ENCODE measurements at regions not wholly inside any gene's neighbourhood (a gene's known extent, or its start where the extent isn't known, plus 50 kb on each side); places are given as distances from the start of the nearest gene placed in this dataset.

DNA sequence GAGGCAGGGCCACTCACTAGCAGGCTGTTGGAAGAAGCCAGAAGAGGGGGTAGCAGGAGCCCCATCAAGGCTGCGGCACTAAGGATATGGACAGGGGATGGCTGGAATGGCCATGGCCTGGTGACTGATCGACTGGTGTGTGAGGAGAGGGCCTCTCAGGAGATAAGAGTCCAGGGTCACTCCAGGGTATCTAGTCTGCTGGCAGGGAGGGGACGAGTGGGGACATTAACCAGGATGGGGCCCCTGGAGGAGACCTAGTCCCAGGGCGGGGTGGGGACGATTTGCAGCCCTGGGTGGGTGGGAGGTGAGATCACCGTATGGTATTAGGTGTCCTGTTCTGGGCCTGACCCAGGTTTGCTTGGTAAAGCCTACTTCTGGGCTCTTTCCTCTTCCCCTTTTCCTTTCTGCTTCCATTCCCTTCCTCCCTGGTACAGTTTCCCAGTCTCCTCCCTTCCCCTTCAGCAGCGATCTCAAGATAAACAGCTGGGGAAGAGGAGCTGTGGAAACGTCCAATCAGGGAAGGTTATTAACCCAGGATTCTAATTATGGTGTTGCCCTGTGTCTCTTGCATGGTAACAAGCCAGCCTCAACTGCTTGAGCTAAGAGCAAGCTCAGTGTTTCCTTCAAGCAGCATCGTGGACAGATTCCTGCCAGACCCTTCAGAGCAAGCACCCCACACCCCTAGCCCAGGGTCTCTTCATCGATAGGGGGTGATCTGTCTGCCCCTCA is 233.2 kb downstream of the RPS24 start:
- TF ChIP-seq, protein P1, sequence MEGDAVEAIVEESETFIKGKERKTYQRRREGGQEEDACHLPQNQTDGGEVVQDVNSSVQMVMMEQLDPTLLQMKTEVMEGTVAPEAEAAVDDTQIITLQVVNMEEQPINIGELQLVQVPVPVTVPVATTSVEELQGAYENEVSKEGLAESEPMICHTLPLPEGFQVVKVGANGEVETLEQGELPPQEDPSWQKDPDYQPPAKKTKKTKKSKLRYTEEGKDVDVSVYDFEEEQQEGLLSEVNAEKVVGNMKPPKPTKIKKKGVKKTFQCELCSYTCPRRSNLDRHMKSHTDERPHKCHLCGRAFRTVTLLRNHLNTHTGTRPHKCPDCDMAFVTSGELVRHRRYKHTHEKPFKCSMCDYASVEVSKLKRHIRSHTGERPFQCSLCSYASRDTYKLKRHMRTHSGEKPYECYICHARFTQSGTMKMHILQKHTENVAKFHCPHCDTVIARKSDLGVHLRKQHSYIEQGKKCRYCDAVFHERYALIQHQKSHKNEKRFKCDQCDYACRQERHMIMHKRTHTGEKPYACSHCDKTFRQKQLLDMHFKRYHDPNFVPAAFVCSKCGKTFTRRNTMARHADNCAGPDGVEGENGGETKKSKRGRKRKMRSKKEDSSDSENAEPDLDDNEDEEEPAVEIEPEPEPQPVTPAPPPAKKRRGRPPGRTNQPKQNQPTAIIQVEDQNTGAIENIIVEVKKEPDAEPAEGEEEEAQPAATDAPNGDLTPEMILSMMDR (IDR thresholded peaks at IDR 0.05; ENCODE audit: low read depth, low read length, missing control alignments) = no peak
- Histone ChIP-seq H3K4me3 (ENCODE audit: low read depth, low read length) (no peak overlapping the region), H3K36me3 (replicated peaks) (no peaks in the 10 kb centered on the region), H3K27ac (no peak overlapping the region), H3K27me3 (replicated peaks) (no peaks in the 10 kb centered on the region)
- in situ Hi-C loops (cut with HindIII; ENCODE audit: low pct_ligation_motif_present, low sequenced_read_pairs) = no loop called here
- no peak for DNase-seq

DNA sequence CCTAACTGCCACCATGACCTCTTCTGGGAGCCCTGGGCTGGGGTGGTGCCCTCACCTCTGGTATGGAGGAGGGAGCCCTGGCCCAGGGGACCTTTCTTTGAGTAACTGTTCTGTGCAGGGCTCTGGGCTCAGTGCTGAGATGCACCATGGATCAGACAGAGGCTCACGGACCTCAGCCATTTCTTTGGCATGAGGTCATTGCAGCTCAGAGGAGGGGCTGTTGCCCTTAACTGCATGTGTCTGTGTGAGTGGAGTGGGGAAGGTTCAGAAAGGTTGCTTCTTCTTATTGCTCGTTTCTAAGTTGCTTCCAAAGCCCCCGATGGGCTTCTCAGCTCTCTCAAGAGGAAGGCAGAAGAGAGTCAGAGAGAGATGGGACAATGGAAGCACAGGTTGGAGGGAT is 233.9 kb downstream of the RPS24 start:
- H3K27ac ChIP-seq = no peak overlapping the region
- H3K27me3 ChIP-seq (replicated peaks) = no peaks in the 10 kb centered on the region
- peak; percentile 40 for DNase-seq
- H3K36me3 ChIP-seq (replicated peaks) = no peaks in the 10 kb centered on the region
- in situ Hi-C loops (cut with HindIII; ENCODE audit: low pct_ligation_motif_present, low sequenced_read_pairs) = no loop called here
- TF ChIP-seq, protein P1 (IDR thresholded peaks at IDR 0.05; ENCODE audit: low read depth, low read length, missing control alignments) = no peak
- H3K4me3 ChIP-seq (ENCODE audit: low read depth, low read length) = no peak overlapping the region

DNA sequence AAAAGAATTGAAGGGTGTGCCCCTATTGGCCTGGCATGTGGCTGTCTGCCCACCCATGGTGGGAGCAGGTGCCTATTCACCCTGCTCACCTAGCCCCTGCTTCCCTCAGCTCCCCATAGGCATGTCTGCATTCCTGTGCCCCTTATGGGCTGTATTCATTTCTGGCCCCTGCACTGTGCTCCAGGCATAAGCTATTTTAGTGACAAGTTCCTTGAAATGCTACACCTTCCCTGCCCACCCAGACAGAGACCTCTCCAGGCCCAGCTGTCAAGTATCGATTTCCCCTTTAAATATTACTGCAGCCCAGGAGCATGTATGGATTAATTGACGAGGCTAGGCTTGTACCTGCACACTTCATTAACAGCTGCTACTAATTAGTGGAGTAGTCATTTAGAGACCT is 235.4 kb downstream of the RPS24 start:
- TF ChIP-seq, protein P1 (IDR thresholded peaks at IDR 0.05; ENCODE audit: low read depth, low read length, missing control alignments) = no peak
- DNase-seq = no peak
- Histone ChIP-seq H3K4me3 (ENCODE audit: low read depth, low read length) (no peak overlapping the region), H3K27ac (no peak overlapping the region), H3K27me3 (replicated peaks) (no peaks in the 10 kb centered on the region), H3K36me3 (replicated peaks) (no peaks in the 10 kb centered on the region)
- in situ Hi-C loops (cut with HindIII; ENCODE audit: low pct_ligation_motif_present, low sequenced_read_pairs) = no loop called here

GRCh38 chr10:78272329-78272728 is 238.7 kb downstream of the RPS24 start:
- Histone ChIP-seq H3K27me3 (replicated peaks) (no peaks in the 10 kb centered on the region), H3K36me3 (replicated peaks) (no peaks in the 10 kb centered on the region), H3K27ac (no peak overlapping the region), H3K4me3 (ENCODE audit: low read depth, low read length) (no peak overlapping the region)
- no peak for DNase-seq
- in situ Hi-C loops (cut with HindIII; ENCODE audit: low pct_ligation_motif_present, low sequenced_read_pairs) = no loop called here
- TF ChIP-seq, protein P1 (IDR thresholded peaks at IDR 0.05; ENCODE audit: low read depth, low read length, missing control alignments) = no peak

DNA sequence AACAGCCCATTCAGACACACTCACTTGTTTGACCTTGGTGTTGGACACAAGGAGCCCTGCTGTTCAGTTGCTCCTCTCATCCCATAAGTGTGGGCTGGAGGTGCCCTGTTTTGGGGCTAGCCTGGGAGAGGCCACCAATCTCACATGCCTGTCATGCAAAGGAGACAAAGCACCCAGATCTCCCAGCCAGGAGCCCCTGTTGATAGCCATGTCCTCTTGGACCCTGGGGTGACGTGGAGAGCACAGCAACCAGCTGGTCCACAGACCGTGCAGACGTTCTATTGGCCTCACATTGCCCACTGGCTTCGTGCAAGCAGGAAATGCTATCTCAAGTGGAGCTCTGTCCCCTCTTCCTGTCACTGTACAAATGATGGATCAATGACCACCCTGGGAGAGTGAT is 240.8 kb downstream of the RPS24 start:
- TF ChIP-seq, protein P1 (IDR thresholded peaks at IDR 0.05; ENCODE audit: low read depth, low read length, missing control alignments) = no peak
- no peaks in the 10 kb centered on the region for H3K36me3 ChIP-seq (replicated peaks)
- no peak for DNase-seq
- no peak overlapping the region for H3K4me3 ChIP-seq (ENCODE audit: low read depth, low read length)
- H3K27ac ChIP-seq = no peak overlapping the region
- in situ Hi-C loops (cut with HindIII; ENCODE audit: low pct_ligation_motif_present, low sequenced_read_pairs) = no loop called here
- H3K27me3 ChIP-seq (replicated peaks) = no peaks in the 10 kb centered on the region

- TF ChIP-seq, protein P1 (IDR thresholded peaks at IDR 0.05; ENCODE audit: low read depth, low read length, missing control alignments) = no peak
- no peak for DNase-seq
- Histone ChIP-seq H3K36me3 (replicated peaks) (no peaks in the 10 kb centered on the region), H3K27me3 (replicated peaks) (no peaks in the 10 kb centered on the region), H3K27ac (no peak overlapping the region), H3K4me3 (ENCODE audit: low read depth, low read length) (no peak overlapping the region)
- in situ Hi-C loops (cut with HindIII; ENCODE audit: low pct_ligation_motif_present, low sequenced_read_pairs) = no loop called here
Measured at GRCh38 chr10:78276139-78276538, 242.5 kb downstream of the RPS24 start.

Data from brain microvascular endothelial cell (primary cell).